ENCODE measurements at regions not wholly inside any gene's neighbourhood (a gene's known extent, or its start where the extent isn't known, plus 50 kb on each side); places are given as distances from the start of the nearest gene placed in this dataset.

DNA sequence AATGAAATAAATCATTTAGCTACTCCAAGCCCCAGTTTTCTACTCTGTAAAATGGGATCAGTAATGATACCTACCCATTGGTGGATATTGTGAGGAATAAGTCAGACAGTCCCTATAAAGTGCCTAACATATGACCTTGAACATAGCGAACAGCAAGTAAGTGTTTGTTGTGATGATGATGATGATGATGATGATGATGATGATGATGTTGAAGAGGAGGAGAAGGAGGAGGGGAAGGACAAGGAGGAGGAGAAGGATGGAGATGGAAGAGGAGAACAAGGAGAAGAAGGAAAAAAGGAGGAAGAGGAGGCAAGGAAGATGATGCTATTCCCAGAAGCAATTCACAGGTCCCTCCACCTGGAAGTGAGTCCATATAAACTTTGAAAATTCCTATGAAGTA, 264.3 kb downstream of the MAFB start:
- TF ChIP-seq, protein P1, sequence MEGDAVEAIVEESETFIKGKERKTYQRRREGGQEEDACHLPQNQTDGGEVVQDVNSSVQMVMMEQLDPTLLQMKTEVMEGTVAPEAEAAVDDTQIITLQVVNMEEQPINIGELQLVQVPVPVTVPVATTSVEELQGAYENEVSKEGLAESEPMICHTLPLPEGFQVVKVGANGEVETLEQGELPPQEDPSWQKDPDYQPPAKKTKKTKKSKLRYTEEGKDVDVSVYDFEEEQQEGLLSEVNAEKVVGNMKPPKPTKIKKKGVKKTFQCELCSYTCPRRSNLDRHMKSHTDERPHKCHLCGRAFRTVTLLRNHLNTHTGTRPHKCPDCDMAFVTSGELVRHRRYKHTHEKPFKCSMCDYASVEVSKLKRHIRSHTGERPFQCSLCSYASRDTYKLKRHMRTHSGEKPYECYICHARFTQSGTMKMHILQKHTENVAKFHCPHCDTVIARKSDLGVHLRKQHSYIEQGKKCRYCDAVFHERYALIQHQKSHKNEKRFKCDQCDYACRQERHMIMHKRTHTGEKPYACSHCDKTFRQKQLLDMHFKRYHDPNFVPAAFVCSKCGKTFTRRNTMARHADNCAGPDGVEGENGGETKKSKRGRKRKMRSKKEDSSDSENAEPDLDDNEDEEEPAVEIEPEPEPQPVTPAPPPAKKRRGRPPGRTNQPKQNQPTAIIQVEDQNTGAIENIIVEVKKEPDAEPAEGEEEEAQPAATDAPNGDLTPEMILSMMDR (IDR thresholded peaks at IDR 0.05; ENCODE audit: poor library complexity), result no peak
- no peak for TF ChIP-seq EZH2 (IDR thresholded peaks at IDR 0.05; ENCODE audit: borderline replicate concordance)
